Activated CD4-positive, alpha-beta T cell treated with anti-CD3 and anti-CD28 coated beads for 36 hours (primary cell): ENCODE measurements at regions not wholly inside any gene's neighbourhood (a gene's known extent, or its start where the extent isn't known, plus 50 kb on each side); places are given as distances from the start of the nearest gene placed in this dataset.

Experiments
- ATAC-seq: fragments of 200-7000 bp; cut with Tn5 transposase; one replicate; pipeline ENCODE4 v1.10.0; 2021; ENCODE audit warnings: mild to moderate bottlenecking, moderate library complexity
- CTCF ChIA-PET: fragments of 350-600 bp; sonication (Branson Sonifier 250); formaldehyde crosslinking; loops from one replicate; lab custom pipeline; 2021; ENCODE audit warnings: antibody characterized with exemption; lab: Charles Lee
- POLR2A ChIA-PET: fragments of 350-600 bp; sonication (Branson Sonifier 250); formaldehyde crosslinking; loops from one replicate; lab custom pipeline; 2021; ENCODE audit warnings: antibody characterized with exemption, inconsistent platforms; lab: Charles Lee
- DNase-seq: peaks from one replicate; pipeline ENCODE4 v3.0.0-alpha.2; 2020
- H3K27ac Mint-ChIP-seq: one replicate; pipeline ENCODE4 v1.8.0; 2021; ENCODE audit warnings: mixed read lengths
- H3K27me3 Mint-ChIP-seq: one replicate; pipeline ENCODE4 v1.8.0; 2021; ENCODE audit warnings: mixed read lengths
- H3K36me3 Mint-ChIP-seq: one replicate; pipeline ENCODE4 v1.8.0; 2021; ENCODE audit warnings: low read depth, mixed read lengths
- H3K4me1 Mint-ChIP-seq: one replicate; pipeline ENCODE4 v1.8.0; 2021; ENCODE audit warnings: mixed read lengths
- H3K4me3 Mint-ChIP-seq: one replicate; pipeline ENCODE4 v1.8.0; 2021; ENCODE audit warnings: mild to moderate bottlenecking, moderate library complexity, mixed read lengths
- H3K9me3 Mint-ChIP-seq: one replicate; pipeline ENCODE4 v1.8.0; 2021; ENCODE audit warnings: low read depth, mixed read lengths
- intact Hi-C, 2 experiments: fragments of 100-400 bp; cut with DNase I in 1 of 2; cut with micrococcal nuclease in 1 of 2; formaldehyde crosslinking; loops; one replicate each; pipeline versions ENCODE4 v1.14.2 to v1.15.1; 2022 to 2024; cut with DNase I, micrococcal nuclease

- ChIA-PET POLR2A (no interaction called here), CTCF (no interaction called here)
- DNase-seq, result no peak
- H3K4me1 Mint-ChIP-seq, result no peaks in the 10 kb centered on the region
- no peak for ATAC-seq
- no peak overlapping the region for H3K27ac Mint-ChIP-seq
- H3K36me3 Mint-ChIP-seq, result no peaks in the 10 kb centered on the region
- intact Hi-C loops, result no loop called here
- H3K27me3 Mint-ChIP-seq, result no peaks in the 10 kb centered on the region
- no peak overlapping the region for H3K4me3 Mint-ChIP-seq
- H3K9me3 Mint-ChIP-seq, result no peaks in the 10 kb centered on the region
Observed at GRCh38 chr10:124281666-124282065, 137.1 kb downstream of the OAT start.

GRCh38 chr10:124280916-124281315 lies 137.8 kb downstream of the OAT start:
- POLR2A ChIA-PET, result no interaction called here
- Mint-ChIP-seq H3K9me3 (no peaks in the 10 kb centered on the region), H3K4me1 (no peaks in the 10 kb centered on the region), H3K4me3 (no peak overlapping the region), H3K36me3 (no peaks in the 10 kb centered on the region), H3K27me3 (peaks cover 1% of the 10 kb centered on the region), H3K27ac (no peak overlapping the region)
- ATAC-seq (no peak), DNase-seq (no peak)
- intact Hi-C loops, result no loop called here
- CTCF ChIA-PET, result no interaction called here

DNA sequence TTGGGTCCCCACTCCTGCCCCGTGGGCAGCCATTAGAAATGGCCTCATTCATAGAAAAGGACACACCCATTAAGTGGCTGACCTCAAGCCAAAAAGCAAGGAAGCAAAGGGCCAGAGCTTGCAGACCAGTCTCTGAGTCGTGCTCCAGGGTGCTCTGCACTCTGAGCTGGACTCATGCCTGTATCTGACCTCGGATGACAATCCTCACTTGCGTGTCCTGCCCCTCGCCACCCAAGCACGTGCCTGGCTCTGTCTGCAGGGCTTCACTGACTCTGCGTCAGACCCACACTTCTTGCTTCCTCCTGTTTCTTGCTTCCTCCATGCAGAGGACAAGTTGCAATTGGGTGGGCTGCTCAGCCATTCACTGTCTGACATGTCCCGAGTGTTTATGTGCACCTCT lies 138.8 kb downstream of the OAT start:
- H3K4me3 Mint-ChIP-seq, result no peak overlapping the region
- H3K4me1 Mint-ChIP-seq, result no peaks in the 10 kb centered on the region
- no peaks in the 10 kb centered on the region for H3K36me3 Mint-ChIP-seq
- ChIA-PET POLR2A (no interaction called here), CTCF (interaction anchor here (0.8 to 1.0 kb wide), 3 partner anchors 9 to 283 kb away, joined by 3 to 5 read pairs (median 3); no protein-coding TSS in a partner anchor)
- H3K27ac Mint-ChIP-seq, result no peak overlapping the region
- DNase-seq (no peak), ATAC-seq (no peak)
- no peaks in the 10 kb centered on the region for H3K9me3 Mint-ChIP-seq
- intact Hi-C loops, result no loop called here
- H3K27me3 Mint-ChIP-seq, result peaks cover 1% of the 10 kb centered on the region

DNA sequence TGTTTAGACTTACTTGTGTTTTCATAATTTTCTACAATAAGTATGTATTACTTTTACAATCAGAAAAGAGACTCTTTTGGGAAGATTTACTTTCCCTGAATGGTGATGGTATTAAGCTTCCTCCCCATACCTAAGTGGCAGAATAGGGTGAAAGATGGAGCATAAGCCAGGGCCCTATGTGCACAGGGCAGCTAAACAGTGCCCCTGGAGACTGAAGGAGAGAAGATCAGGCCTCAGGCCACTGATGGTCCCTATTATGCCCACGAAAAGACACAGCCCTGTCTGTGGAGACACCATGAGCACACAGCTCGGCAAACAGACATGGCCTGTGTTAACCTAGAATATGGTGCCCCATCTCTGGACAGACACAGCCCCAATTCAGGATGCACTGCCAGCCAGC lies 139.4 kb downstream of the OAT start:
- ChIA-PET CTCF (interaction anchor here (0.8 to 1.0 kb wide), 3 partner anchors 9 to 283 kb away, joined by 3 to 5 read pairs (median 3); no protein-coding TSS in a partner anchor), POLR2A (no interaction called here)
- DNase-seq (no peak), ATAC-seq (no peak)
- intact Hi-C loops, result no loop called here
- H3K4me3 Mint-ChIP-seq, result no peak overlapping the region
- peaks cover 1% of the 10 kb centered on the region for H3K27me3 Mint-ChIP-seq
- H3K27ac Mint-ChIP-seq, result no peak overlapping the region
- H3K9me3 Mint-ChIP-seq, result peaks cover 3% of the 10 kb centered on the region
- H3K4me1 Mint-ChIP-seq, result no peaks in the 10 kb centered on the region
- no peaks in the 10 kb centered on the region for H3K36me3 Mint-ChIP-seq

DNA sequence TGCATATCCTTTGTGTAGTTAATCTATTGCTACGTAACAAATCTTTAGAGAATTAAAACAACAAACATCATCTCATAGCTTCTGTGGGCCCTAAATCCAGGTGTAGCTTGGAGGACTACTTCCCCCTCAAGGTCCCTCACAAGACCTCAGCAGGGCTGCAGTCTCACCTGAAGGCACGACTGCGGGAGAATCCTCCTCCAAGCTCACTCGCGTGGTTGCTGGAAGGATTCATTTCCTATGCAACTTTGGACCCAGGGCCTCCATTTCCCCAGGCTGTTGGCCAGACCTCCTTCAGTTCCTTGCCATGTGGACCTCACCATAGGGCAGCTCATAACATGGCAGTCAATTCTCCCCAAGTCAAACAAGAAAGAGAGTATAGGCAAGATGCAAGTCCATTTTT lies 140.4 kb downstream of the OAT start:
- no peaks in the 10 kb centered on the region for H3K36me3 Mint-ChIP-seq
- no peak overlapping the region for H3K4me3 Mint-ChIP-seq
- peaks cover 8% of the 10 kb centered on the region for H3K9me3 Mint-ChIP-seq
- peaks cover 1% of the 10 kb centered on the region for H3K27me3 Mint-ChIP-seq
- ATAC-seq (no peak), DNase-seq (no peak)
- POLR2A ChIA-PET, result interaction anchor here (0.6 kb wide), 1 partner anchor 221 kb away, joined by 3 read pairs; no protein-coding TSS in a partner anchor
- no peaks in the 10 kb centered on the region for H3K4me1 Mint-ChIP-seq
- intact Hi-C loops, result no loop called here
- no peak overlapping the region for H3K27ac Mint-ChIP-seq
- CTCF ChIA-PET, result no interaction called here

DNA sequence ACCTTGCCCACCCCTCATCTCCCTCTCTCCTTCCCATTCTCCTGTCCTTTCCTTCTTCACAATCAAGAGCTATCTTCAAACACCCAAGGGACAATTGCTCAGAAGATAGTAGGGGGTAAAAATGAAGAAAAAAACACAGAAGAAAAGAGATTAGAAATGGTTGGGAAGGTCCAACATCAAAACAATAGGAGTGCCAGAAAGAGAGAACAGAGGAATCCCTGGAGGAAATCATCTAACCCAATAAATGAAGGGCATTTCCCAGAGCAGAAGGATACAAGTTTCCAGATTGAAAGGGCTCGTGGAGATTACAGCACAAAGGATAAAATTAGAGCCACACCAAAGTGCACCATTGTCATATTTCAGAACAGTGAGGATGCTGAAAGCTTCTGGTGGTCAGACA lies 145.6 kb downstream of the OAT start:
- H3K9me3 Mint-ChIP-seq, result peaks cover 20% of the 10 kb centered on the region
- no peak for ATAC-seq
- ChIA-PET POLR2A (no interaction called here), CTCF (no interaction called here)
- DNase-seq, result no peak
- no peak overlapping the region for H3K27ac Mint-ChIP-seq
- peaks cover 1% of the 10 kb centered on the region for H3K27me3 Mint-ChIP-seq
- intact Hi-C loops, result no loop called here
- no peaks in the 10 kb centered on the region for H3K4me1 Mint-ChIP-seq
- H3K4me3 Mint-ChIP-seq, result no peak overlapping the region
- no peaks in the 10 kb centered on the region for H3K36me3 Mint-ChIP-seq

DNA sequence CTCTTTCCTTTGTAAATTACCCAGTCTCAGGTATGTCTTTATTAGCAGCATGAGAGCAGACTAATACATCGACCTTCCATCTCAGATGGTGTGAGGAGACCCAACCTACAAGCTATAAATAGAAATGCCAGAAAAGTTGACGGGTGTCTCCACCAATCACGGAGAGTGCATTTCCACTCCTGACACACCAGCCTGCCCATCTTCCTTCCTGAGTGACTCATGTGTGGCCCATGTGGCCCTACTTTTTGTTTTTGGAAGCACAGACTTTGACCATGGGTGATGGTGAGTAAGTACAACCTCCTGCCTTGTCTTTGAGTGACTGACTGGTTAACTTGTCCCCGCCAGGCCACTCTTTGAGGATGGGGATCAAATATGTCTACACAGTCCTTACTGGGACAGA lies 147.0 kb downstream of the OAT start:
- H3K4me1 Mint-ChIP-seq, result no peaks in the 10 kb centered on the region
- ATAC-seq, result no peak

GRCh38 chr10:124270530-124271327 lies 148.0 kb downstream of the OAT start:
- Mint-ChIP-seq H3K27ac (no peak overlapping the region), H3K4me3 (no peak overlapping the region), H3K36me3 (no peaks in the 10 kb centered on the region), H3K27me3 (peaks cover 2% of the 10 kb centered on the region), H3K4me1 (no peaks in the 10 kb centered on the region), H3K9me3 (peaks cover 20% of the 10 kb centered on the region)
- POLR2A ChIA-PET, result no interaction called here
- intact Hi-C loops, result no loop called here
- DNase-seq (no peak), ATAC-seq (no peak)
- CTCF ChIA-PET, result no interaction called here

More for the DNA sequence above, 147.0 kb downstream of the OAT start:
- intact Hi-C loops, result no loop called here
- H3K36me3 Mint-ChIP-seq, result no peaks in the 10 kb centered on the region
- POLR2A ChIA-PET, result no interaction called here
- no peak for DNase-seq
- CTCF ChIA-PET, result no interaction called here
- peaks cover 3% of the 10 kb centered on the region for H3K27me3 Mint-ChIP-seq
- no peak overlapping the region for H3K27ac Mint-ChIP-seq
- H3K4me3 Mint-ChIP-seq, result no peak overlapping the region
- peaks cover 20% of the 10 kb centered on the region for H3K9me3 Mint-ChIP-seq

GRCh38 chr10:124268976-124269375 lies 149.7 kb downstream of the OAT start:
- no peaks in the 10 kb centered on the region for H3K36me3 Mint-ChIP-seq
- intact Hi-C loops, result loop anchor here in 1 of 2 experiments (10.0 kb wide), 1 partner anchor 116 kb away; no protein-coding TSS in a partner anchor
- H3K9me3 Mint-ChIP-seq, result peaks cover 15% of the 10 kb centered on the region
- ChIA-PET POLR2A (no interaction called here), CTCF (no interaction called here)
- no peak overlapping the region for H3K4me3 Mint-ChIP-seq
- peaks cover 2% of the 10 kb centered on the region for H3K27me3 Mint-ChIP-seq
- H3K27ac Mint-ChIP-seq, result no peak overlapping the region
- no peaks in the 10 kb centered on the region for H3K4me1 Mint-ChIP-seq
- no peak for ATAC-seq
- no peak for DNase-seq

DNA sequence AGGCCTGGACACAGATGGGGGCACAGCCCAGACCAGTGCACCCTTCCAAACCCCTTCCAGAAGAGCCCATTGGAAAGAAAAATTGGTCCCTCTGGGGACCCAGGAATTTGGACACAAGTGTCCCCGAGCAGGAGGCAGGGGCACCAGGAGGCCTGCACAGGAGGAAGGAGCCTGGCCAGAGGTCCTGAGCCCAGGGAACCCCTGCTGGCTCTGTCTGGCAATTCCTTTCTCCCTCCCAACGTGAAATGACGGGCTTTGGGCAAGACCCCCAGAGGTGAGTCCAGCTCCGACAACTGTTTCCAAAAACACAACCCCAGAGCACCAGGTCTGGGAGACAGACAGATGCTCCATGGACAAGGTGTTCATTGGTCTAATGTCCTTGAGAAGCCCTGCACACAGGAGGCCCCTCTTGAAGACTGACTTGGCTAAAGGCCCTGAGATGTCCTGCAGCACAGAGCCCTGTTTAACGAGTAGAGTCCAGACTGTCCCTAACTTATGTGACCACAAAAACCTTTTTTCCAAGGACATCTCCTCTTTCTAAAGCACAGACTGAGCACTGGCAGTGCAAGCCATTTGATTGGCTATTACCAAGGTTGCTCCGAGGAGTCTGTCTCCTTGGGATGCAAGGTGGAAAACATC lies 150.7 kb downstream of the OAT start:
- Mint-ChIP-seq H3K4me1 (no peaks in the 10 kb centered on the region), H3K4me3 (no peak overlapping the region), H3K9me3 (peaks cover 9% of the 10 kb centered on the region), H3K27me3 (peaks cover 2% of the 10 kb centered on the region), H3K27ac (no peak overlapping the region), H3K36me3 (no peaks in the 10 kb centered on the region)
- DNase-seq (no peak), ATAC-seq (no peak)
- intact Hi-C loops, result loop anchor here in 1 of 2 experiments (10.0 kb wide), 1 partner anchor 117 kb away; no protein-coding TSS in a partner anchor
- ChIA-PET POLR2A (no interaction called here), CTCF (no interaction called here)

DNA sequence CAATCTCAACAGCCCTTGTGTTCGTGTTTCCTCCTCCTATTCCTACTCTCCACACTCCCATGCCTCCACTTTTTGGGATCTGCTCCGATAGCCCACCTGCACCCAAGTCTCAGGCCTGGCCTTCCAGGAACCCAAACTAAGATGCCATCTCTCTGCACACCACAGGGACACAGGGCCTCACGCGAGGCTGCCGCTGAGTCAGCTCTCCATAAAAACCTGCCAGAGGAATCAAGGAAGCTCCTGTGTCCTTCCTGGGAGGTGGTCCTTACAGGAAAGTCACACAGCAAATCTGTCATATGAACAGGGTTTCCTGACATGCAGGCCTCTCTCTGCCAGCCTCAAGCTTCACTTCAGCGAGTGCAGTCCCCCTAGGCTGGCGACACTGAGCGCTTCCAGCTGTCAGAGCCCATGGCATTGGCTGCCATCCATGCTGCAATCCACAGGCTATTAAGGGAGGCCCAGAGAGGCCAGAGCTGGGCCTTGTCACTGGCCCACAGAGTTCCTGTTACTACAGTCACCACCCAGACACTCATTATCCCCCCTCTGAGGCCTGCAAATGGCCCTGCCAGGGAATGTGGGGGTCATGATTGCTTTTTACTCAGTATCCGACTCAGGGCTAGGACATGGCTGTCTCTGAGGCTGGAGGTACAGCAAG lies 151.4 kb downstream of the OAT start:
- H3K4me1 Mint-ChIP-seq, result no peaks in the 10 kb centered on the region
- CTCF ChIA-PET, result interaction anchor here (0.7 kb wide), 1 partner anchor 194 kb away, joined by 4 read pairs; the partner anchor contains the start of gene LHPP
- intact Hi-C loops, result loop anchor here in 1 of 2 experiments (10.0 kb wide), 1 partner anchor 117 kb away; no protein-coding TSS in a partner anchor
- no peak for DNase-seq
- peaks cover 2% of the 10 kb centered on the region for H3K27me3 Mint-ChIP-seq
- H3K27ac Mint-ChIP-seq, result no peak overlapping the region
- ATAC-seq, result no peak
- peaks cover 8% of the 10 kb centered on the region for H3K9me3 Mint-ChIP-seq
- POLR2A ChIA-PET, result no interaction called here
- no peaks in the 10 kb centered on the region for H3K36me3 Mint-ChIP-seq
- no peak overlapping the region for H3K4me3 Mint-ChIP-seq
